GM23248 (cell line): ENCODE measurements at regions not wholly inside any gene's neighbourhood (a gene's known extent, or its start where the extent isn't known, plus 50 kb on each side); places are given as distances from the start of the nearest gene placed in this dataset.

Source experiments
- EZH2 ChIP-seq: fragments of 200-600 bp; sonication (generic); IDR thresholded peaks from 2 replicates; pipeline ENCODE4 v1.6.1; 2018; ENCODE audit warnings: antibody characterized with exemption, mild to moderate bottlenecking; ENCODE audit not compliant: insufficient read depth, poor library complexity, severe bottlenecking
- EZH2phosphoT487 ChIP-seq: fragments of 200-600 bp; sonication (generic); IDR thresholded peaks from 2 replicates; pipeline ENCODE4 v1.6.1; 2018; ENCODE audit warnings: antibody characterized with exemption, moderate library complexity, mild to moderate bottlenecking, low read depth; ENCODE audit not compliant: insufficient read depth

DNA sequence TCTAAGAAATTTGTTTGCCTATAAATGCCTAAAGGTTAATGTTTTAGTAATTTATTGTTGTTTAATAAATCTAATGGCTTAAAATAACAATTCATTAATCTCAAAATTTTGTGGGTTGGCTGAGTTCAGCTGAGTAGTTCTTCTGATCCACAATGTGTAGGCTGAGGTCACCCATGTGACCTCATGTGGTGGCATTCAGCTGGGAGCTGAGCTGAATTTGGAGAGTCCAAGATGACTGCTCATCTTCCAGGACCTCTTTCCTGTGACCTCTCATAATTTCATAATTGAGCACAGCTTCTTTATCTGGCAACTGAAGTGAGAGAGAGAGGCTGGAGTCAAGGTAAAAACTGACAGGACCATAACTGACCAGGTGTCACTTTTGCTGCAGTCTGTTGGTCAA, 132.4 kb downstream of the TXNL1 start:
- no peak for TF ChIP-seq EZH2phosphoT487
- TF ChIP-seq EZH2: no peak
